ENCODE measurements at regions not wholly inside any gene's neighbourhood (a gene's known extent, or its start where the extent isn't known, plus 50 kb on each side); places are given as distances from the start of the nearest gene placed in this dataset.
"Not testable (repeated sequence)": the region's sequence is repeated elsewhere in the genome, so short reads cannot be mapped to it uniquely, and the experiment has no call there.

GRCh38 chr1:173365341-173365740 is 111.8 kb upstream of the PRDX6 start:
- no peak for TF ChIP-seq CTCF (IDR thresholded peaks at IDR 0.05)
- Histone ChIP-seq H3K9me3 (peaks cover 0 to 6% of the 10 kb centered on the region in 2 donors), H3K27ac (no peak overlapping the region), H3K36me3 (no peaks in the 10 kb centered on the region), H3K27me3 (no peaks in the 10 kb centered on the region), H3K4me1 (no peaks in the 10 kb centered on the region), H3K4me3 (no peak overlapping the region)
- no peak for ATAC-seq
- intact Hi-C loops (cut with DNase I) = no loop called here
- DNase-seq = no peak

- no peak overlapping the region for H3K4me3 ChIP-seq
- H3K27me3 ChIP-seq = no peaks in the 10 kb centered on the region
- ATAC-seq = no peak
- no peak overlapping the region for H3K27ac ChIP-seq
- H3K9me3 ChIP-seq = peaks cover 0 to 6% of the 10 kb centered on the region in 2 donors
- H3K4me1 ChIP-seq = no peaks in the 10 kb centered on the region
- intact Hi-C loops (cut with DNase I) = no loop called here
- no peak for DNase-seq
- TF ChIP-seq CTCF (IDR thresholded peaks at IDR 0.05) = no peak
- H3K36me3 ChIP-seq = no peaks in the 10 kb centered on the region
These were observed 110.0 kb upstream of the PRDX6 start for GRCh38 chr1:173367136-173367535.

GRCh38 chr1:173370586-173370985 is 106.5 kb upstream of the PRDX6 start:
- ATAC-seq; H3K4me3 ChIP-seq; DNase-seq; H3K27ac ChIP-seq; intact Hi-C loops (cut with DNase I); H3K27me3 ChIP-seq; H3K4me1 ChIP-seq; H3K9me3 ChIP-seq; H3K36me3 ChIP-seq: not testable (repeated sequence)

- H3K36me3 ChIP-seq; H3K4me3 ChIP-seq; H3K27me3 ChIP-seq; intact Hi-C loops (cut with DNase I); H3K4me1 ChIP-seq; H3K27ac ChIP-seq; DNase-seq; ATAC-seq: not testable (repeated sequence)
- H3K9me3 ChIP-seq = peaks cover 0 to 11% of the 10 kb centered on the region in 2 donors
These were observed 101.1 kb upstream of the PRDX6 start for GRCh38 chr1:173376065-173376464.

GRCh38 chr1:173377266-173377665 is 99.9 kb upstream of the PRDX6 start:
- Histone ChIP-seq H3K36me3 (no peaks in the 10 kb centered on the region), H3K4me1 (no peaks in the 10 kb centered on the region), H3K27ac (no peak overlapping the region), H3K4me3 (no peak overlapping the region), H3K9me3 (peaks cover 0 to 11% of the 10 kb centered on the region in 2 donors), H3K27me3 (no peaks in the 10 kb centered on the region)
- DNase-seq = no peak
- intact Hi-C loops (cut with DNase I) = no loop called here
- no peak for TF ChIP-seq CTCF (IDR thresholded peaks at IDR 0.05)
- no peak for ATAC-seq

GRCh38 chr1:173383351-173383750 is 93.8 kb upstream of the PRDX6 start:
- Histone ChIP-seq H3K27me3 (no peaks in the 10 kb centered on the region), H3K9me3 (no peaks in the 10 kb centered on the region), H3K36me3 (no peaks in the 10 kb centered on the region), H3K4me1 (no peaks in the 10 kb centered on the region), H3K4me3 (no peak overlapping the region), H3K27ac (no peak overlapping the region)
- intact Hi-C loops (cut with DNase I) = no loop called here
- DNase-seq (no peak), ATAC-seq (no peak)
- TF ChIP-seq CTCF (IDR thresholded peaks at IDR 0.05) = no peak
